ENCODE measurements at regions not wholly inside any gene's neighbourhood (a gene's known extent, or its start where the extent isn't known, plus 50 kb on each side); places are given as distances from the start of the nearest gene placed in this dataset.
"Not testable (repeated sequence)": the region's sequence is repeated elsewhere in the genome, so short reads cannot be mapped to it uniquely, and the experiment has no call there.

DNA sequence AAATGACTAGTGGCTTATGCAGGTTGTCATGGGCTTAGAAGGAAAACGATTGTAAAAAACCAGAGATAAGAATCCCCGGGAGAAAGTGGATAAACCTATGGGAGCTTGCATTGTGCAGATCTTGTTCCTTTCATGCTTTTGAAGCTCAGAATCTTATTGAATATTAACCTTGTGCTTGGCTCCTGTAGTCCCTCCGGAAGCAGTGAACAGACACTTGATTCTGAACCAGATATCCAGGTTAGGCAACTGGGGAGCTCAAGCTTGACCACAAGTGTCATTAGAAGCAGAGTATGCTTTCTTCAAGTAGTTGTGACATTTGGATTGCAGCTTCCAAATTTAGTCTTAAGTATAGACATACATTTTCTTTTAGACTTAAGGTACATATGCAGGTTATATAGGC is 212.6 kb upstream of the MOCS1 start:
- no peak for DNase-seq

DNA sequence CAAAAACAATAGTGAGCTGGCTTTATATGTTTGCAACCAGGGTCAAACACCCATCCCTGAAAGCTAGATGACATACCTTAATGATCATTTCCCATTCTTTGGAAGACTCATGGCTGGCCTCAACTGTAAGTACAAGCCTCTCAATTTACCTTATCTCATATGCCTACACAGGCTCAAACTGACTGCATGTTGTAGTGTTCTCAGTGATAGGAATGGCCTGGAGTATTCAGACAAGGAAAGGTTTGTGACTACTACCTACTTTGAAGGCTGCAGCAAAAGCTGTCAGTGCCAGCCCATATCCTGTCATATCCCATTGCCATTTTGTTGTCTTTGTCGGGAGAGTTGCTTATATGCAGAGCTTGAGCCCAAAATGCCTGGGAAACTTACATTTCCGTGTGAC is 205.2 kb upstream of the MOCS1 start:
- no peak for DNase-seq

DNA sequence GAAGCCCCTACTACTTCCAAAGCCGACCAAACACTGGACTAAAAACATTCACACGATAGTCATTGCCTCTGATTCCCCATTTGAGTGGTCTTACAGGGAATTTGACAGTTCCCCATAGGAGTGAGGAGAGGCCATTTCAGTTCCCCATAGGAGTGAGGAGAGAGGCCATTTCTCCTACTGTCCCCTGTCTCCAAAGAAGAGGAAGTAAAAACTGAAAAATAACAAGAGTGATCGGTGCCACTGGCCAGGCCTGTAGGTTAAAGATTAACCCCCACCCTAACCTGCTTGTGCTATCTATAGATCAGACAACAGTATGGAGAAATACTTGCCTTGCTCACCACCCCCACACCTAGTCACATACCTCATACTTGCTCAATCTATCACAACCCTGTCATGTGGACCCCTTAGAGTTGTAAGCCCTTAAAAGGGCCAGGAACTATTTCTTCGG is 204.0 kb upstream of the MOCS1 start:
- no peak for DNase-seq

DNA sequence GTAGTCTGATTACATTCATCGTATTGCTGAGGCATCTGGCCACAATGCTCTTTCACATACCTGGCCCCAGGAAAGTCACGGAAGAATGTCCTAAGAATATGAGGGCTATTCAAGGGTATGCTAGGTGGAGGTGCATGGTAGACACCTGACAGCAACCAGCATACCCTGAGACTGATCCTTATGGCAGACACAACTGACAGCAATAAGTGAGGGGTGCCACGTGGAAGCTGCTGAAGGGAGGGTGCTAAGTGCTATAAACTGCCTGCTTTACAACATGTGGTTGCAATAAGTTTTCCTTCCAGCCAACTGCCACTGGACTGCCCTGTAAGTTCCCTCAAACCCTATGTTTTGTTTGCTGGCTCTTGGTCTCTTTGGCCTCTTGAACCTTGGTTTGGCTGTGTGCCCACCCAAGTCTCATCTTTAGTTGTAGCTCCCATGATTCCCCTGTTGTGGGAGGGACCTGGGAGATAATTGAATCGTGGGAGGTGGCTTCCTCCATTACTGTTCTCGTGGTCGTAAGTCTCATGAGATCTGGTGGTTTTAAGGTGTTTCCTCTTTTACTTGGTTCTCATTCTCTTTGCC is 201.3 kb upstream of the MOCS1 start:
- DNase-seq = no peak

- DNase-seq = not testable (repeated sequence)
These were observed 199.7 kb upstream of the MOCS1 start for GRCh38 chr6:40133981-40134380.

DNA sequence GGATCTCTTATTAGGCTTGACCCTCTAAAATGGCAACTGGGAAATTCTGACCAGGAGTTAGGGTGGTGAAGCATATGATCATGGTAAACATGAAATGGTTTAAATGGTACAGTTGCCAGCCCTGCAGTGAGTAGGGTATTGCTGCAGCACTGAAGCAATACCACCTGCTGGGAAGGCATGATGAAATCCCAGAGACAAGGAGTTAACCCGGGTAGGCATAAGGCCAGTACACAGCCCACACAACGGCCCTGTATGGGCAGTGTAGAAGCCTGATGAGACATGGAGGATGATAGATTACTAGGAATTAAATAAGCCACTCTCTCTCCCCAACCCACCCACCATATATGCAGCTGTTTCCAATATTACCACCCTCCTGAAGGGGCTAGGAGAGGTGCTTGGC is 197.4 kb upstream of the MOCS1 start:
- no peak for DNase-seq

- DNase-seq = no peak
These were observed 193.9 kb upstream of the MOCS1 start for GRCh38 chr6:40128127-40128526.

- DNase-seq = no peak
These were observed 191.6 kb upstream of the MOCS1 start for GRCh38 chr6:40125680-40126394.

DNA sequence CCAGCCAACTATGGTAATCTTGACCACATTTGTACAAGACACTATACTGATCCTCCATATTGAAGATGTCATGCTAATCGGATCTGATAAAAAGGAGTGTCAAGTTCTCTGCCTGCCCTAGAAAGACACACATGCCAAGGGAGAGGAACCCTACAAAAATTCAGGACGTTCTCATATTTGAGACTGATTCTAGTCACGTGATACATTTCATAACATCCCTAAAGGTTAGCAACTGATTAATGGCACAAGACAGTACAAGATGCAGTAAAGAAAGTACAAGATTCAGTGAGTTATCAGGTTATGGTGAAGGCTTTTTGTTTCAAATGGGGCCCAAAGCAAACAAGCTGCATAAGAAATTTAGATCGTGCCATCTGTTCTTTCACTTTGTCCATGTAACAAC is 190.7 kb upstream of the MOCS1 start:
- DNase-seq = no peak

GRCh38 chr6:40116832-40117231 is 182.6 kb upstream of the MOCS1 start:
- no peak for DNase-seq

DNA sequence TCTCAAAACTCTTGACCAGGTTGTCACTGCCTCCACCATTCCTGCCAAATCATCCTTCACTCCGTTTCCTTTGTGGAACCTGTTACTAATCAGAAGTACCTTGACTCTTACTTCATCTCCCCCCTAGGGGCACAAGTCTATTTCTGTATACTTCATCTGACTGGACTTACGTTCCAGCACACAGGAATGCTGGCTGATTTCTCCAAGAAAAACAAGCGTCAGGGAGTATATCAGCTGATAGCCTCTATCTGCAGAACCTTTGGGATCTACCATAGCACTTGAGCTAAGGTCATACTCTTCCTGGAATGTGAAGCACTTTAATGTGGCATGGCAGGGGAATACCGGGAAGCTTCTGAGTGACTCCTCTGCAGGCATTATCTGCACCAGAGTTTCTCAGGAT is 178.1 kb upstream of the MOCS1 start:
- DNase-seq = no peak

DNA sequence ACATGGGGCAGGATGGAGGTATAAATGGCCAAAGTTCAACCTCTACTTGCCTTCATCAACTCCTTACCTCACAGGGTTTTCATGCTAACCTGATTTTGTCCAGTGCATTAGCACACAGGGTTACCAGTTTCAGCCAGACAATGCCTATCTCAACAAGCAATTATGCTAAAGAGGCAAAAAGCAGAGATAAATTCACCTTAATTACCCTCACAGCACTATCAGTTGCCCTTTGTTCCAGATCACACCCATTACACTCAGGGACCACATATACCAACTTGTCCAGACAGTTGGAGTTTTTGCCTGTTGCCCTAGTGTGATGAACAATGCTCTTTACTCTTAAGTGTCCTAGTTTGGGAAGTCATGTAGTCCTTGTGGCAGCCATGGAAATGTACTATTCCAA is 174.5 kb upstream of the MOCS1 start:
- DNase-seq = no peak

DNA sequence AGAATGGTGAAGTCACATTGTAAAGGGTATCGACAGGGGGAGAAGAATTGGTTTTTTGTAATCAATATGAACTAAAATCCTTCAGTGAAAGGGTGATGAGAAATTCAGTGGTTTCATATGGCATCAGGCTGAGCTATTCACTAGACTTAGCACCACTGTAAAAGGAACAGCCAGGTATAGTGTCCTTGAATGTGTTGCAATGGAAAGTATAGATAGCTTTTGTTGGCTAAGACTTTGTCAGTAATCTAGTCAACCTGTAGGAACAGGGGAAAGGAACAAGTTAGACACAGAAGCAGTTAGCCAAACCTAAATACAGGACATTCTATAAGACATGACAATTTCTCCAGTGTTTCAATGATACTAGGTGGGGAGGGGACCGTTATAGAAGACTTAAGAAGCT is 172.6 kb upstream of the MOCS1 start:
- DNase-seq = no peak

- DNase-seq = no peak
These were observed 164.5 kb upstream of the MOCS1 start for GRCh38 chr6:40098774-40099173.

DNA sequence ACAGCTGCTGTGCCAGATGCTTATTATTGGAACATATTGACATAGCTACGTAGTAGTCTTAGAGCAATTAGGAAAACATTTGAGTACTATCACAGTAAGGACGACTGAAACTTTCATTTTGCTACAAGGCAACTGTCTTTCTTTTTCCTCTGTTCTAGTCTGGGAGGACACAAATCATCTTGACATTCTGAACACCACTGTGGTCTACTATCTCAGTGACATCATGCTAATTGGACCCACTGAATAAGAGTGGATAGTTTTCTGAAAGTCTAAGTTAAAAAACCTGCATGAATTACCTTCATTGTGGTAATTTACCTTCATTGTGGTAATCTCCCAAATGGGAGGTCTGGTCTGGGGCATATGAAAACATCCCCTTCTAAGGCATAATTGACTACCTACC is 163.3 kb upstream of the MOCS1 start:
- no peak for DNase-seq

DNA sequence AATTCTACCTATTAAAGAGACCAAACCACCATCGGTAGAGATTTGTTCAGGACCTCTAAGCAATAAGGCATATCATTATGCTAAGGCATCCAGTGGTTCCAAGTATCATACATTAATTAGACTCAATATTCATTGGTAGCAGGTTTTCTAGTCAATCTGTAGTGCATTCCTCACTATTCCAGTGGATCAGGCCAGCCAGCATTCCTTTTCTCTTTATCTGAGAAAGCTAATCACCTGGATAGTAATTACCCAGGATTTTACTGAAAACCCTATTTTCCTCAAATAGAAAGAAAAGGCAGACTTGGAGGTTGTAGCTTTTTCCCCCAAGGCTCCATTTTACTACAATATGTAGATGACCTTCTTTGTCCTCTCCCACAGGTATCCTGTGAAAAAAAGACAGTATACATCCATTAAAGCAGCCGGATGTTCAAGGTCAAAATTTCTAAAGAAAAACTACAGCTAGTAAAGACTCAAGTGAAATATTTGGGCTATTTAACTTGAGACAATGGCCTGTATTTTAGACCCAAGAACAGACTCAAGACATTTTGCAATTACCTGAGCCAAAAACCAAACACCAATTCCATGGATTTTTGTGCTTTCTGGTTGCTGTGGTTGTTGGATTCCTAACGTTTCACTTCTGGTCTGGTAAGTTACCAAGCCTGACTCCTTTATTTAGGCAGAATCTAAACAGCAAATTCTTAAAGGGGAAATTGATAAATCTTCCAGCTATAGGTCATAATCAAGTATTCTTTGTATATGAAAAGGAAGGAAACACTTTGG is 149.1 kb upstream of the MOCS1 start:
- no peak for DNase-seq

DNA sequence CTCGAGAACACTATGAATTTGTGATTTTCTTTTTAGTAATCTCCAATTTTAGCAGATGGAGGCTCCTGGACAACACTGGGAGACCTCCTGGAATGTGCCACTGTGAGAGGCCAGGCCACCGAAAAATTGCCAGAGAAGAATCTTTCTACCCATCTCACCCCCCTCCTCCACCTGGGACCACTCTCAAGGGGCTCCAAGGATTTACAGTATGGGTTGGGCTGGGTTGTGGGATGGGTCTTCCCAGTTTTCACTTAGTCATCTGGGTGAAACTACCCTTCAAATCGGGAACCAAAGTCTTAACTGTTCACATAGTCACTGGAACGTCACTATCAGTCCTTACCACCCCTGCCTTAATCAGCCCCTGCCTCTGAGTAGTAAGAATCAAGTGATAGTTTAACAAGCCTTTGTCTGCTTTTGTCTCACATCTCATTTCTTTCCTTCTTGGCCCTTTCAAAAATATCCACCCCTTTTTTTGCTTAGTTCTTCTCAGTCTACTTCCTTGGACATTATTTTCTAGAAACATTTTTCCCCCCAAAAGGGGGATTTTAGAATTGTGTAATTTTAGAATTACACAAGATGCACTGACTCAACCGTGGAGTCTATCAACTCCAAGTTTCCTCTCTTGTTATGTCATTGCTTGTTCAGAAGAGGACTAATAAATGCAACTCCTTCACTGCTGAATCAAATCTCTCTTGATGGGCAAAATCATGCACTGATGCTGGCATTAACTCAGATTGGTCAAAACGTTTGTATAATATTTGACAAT is 148.2 kb upstream of the MOCS1 start:
- DNase-seq = no peak

DNA sequence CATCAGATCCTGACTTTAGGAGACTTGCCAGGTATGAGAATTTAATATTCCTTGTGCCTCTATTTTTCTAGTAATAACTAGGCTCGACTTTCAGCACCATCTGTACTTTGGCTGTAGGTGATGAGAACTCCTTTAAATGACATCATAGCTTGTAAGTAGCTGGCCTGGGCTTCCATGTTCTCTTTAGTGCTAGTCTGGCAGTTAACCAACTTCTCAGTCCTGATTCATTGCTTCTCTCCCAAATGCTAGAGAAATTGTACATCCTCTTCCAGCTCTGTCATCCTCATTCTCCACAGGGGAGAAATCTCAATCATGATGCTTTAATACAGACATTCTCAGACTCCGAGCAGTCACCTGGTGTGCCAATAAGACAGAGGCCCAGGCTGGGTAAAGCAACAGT is 143.5 kb upstream of the MOCS1 start:
- no peak for DNase-seq

DNA sequence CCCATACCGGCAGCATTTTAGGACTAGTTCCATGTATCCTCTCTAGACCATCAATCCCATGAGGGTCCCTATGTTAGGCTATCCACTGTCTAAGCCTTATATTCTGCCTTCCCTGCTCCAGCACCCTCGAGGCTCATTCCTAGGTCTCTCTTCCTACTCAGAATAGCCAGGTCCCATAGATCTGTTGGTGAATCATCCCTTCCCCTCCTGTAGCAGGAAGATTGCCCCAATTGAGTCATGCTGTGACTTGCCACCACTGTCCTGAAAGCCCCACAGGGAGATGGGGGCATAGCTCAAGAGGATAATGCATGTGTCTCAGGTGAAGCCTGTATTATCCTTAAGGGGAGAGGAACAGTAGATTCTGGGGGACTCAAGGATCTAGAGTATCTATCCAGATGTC is 143.1 kb upstream of the MOCS1 start:
- DNase-seq = no peak

- DNase-seq = no peak
These were observed 140.9 kb upstream of the MOCS1 start for GRCh38 chr6:40075056-40075590.

- DNase-seq = no peak
These were observed 140.2 kb upstream of the MOCS1 start for GRCh38 chr6:40074306-40075055.

GRCh38 chr6:40066372-40066771 is 132.1 kb upstream of the MOCS1 start:
- no peak for DNase-seq

All from T-helper 1 cell (primary cell).